Peyer's patch (tissue), 4 donors: ENCODE measurements at regions not wholly inside any gene's neighbourhood (a gene's known extent, or its start where the extent isn't known, plus 50 kb on each side); places are given as distances from the start of the nearest gene placed in this dataset.

Source experiments
- POLR2A ChIP-seq, 2 donors: fragments of 450-650 bp; IDR thresholded peaks; one replicate each; pipeline ENCODE4 v1.5.1; 2017; ENCODE audit warnings: antibody characterized with exemption in 2 of 2, mild to moderate bottlenecking in 2 of 2, moderate library complexity in 2 of 2
- TF ChIP-seq, protein P1 (sequence below), 6 experiments: fragments of 450-650 bp in 4 of 6; fragments of 200-600 bp in 2 of 6; sonication (generic) in 1 of 6; IDR thresholded peaks; one replicate each; pipeline ENCODE4 v1.5.1; 2017 to 2019; ENCODE audit warnings: antibody characterized with exemption in 6 of 6, mild to moderate bottlenecking in 3 of 6, moderate library complexity in 1 of 6

GRCh38 chr20:6691516-6691915 is 76.0 kb upstream of the BMP2 start:
- TF ChIP-seq, protein P1, sequence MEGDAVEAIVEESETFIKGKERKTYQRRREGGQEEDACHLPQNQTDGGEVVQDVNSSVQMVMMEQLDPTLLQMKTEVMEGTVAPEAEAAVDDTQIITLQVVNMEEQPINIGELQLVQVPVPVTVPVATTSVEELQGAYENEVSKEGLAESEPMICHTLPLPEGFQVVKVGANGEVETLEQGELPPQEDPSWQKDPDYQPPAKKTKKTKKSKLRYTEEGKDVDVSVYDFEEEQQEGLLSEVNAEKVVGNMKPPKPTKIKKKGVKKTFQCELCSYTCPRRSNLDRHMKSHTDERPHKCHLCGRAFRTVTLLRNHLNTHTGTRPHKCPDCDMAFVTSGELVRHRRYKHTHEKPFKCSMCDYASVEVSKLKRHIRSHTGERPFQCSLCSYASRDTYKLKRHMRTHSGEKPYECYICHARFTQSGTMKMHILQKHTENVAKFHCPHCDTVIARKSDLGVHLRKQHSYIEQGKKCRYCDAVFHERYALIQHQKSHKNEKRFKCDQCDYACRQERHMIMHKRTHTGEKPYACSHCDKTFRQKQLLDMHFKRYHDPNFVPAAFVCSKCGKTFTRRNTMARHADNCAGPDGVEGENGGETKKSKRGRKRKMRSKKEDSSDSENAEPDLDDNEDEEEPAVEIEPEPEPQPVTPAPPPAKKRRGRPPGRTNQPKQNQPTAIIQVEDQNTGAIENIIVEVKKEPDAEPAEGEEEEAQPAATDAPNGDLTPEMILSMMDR (IDR thresholded peaks at IDR 0.05) = no peak
- no peak for TF ChIP-seq POLR2A (IDR thresholded peaks at IDR 0.05)
